ENCODE measurements at regions not wholly inside any gene's neighbourhood (a gene's known extent, or its start where the extent isn't known, plus 50 kb on each side); places are given as distances from the start of the nearest gene placed in this dataset.
A peak's percentile ranks its signal among the peaks of the same experiment; 100 is the strongest.
"Not testable (repeated sequence)": the region's sequence is repeated elsewhere in the genome, so short reads cannot be mapped to it uniquely, and the experiment has no call there.

GRCh38 chr4:118447397-118447796 is 94.6 kb upstream of the PRSS12 start:
- H3K4me1 ChIP-seq; H3K27me3 ChIP-seq (ENCODE audit: low read depth); DNase-seq; intact Hi-C loops (cut with DNase I); H3K9me3 ChIP-seq; H3K36me3 ChIP-seq; ATAC-seq; H3K4me3 ChIP-seq; H3K27ac ChIP-seq: not testable (repeated sequence)

GRCh38 chr4:118454857-118455256 is 102.1 kb upstream of the PRSS12 start:
- DNase-seq; intact Hi-C loops (cut with DNase I): not testable (repeated sequence)

GRCh38 chr4:118461435-118461834 is 108.6 kb upstream of the PRSS12 start:
- not testable (repeated sequence) for H3K9me3 ChIP-seq, ATAC-seq, DNase-seq

More at GRCh38 chr4:118454857-118455256, 102.1 kb upstream of the PRSS12 start:
- not testable (repeated sequence) for H3K27me3 ChIP-seq (ENCODE audit: low read depth); H3K4me3 ChIP-seq; H3K36me3 ChIP-seq; H3K9me3 ChIP-seq; H3K4me1 ChIP-seq; H3K27ac ChIP-seq
- peak; percentile 18 to 46 for ATAC-seq

GRCh38 chr4:118465831-118466230 is 113.0 kb upstream of the PRSS12 start:
- H3K27ac ChIP-seq; H3K27me3 ChIP-seq (ENCODE audit: low read depth); intact Hi-C loops (cut with DNase I); H3K4me1 ChIP-seq; H3K9me3 ChIP-seq; DNase-seq; H3K36me3 ChIP-seq; H3K4me3 ChIP-seq; ATAC-seq: not testable (repeated sequence)

More at GRCh38 chr4:118461435-118461834, 108.6 kb upstream of the PRSS12 start:
- H3K27me3 ChIP-seq (ENCODE audit: low read depth); H3K27ac ChIP-seq; H3K36me3 ChIP-seq; intact Hi-C loops (cut with DNase I); H3K4me3 ChIP-seq; H3K4me1 ChIP-seq: not testable (repeated sequence)

GRCh38 chr4:118474001-118474626 is 121.3 kb upstream of the PRSS12 start:
- H3K36me3 ChIP-seq; H3K27ac ChIP-seq; ATAC-seq; H3K4me3 ChIP-seq; H3K9me3 ChIP-seq; H3K4me1 ChIP-seq; DNase-seq; intact Hi-C loops (cut with DNase I); H3K27me3 ChIP-seq (ENCODE audit: low read depth): not testable (repeated sequence)

GRCh38 chr4:118474771-118475170 is 122.0 kb upstream of the PRSS12 start:
- DNase-seq; H3K36me3 ChIP-seq; H3K4me1 ChIP-seq; H3K27me3 ChIP-seq (ENCODE audit: low read depth); H3K27ac ChIP-seq; ATAC-seq; H3K9me3 ChIP-seq; H3K4me3 ChIP-seq; intact Hi-C loops (cut with DNase I): not testable (repeated sequence)

GRCh38 chr4:118475901-118476300 is 123.1 kb upstream of the PRSS12 start:
- ATAC-seq; intact Hi-C loops (cut with DNase I); DNase-seq; H3K27me3 ChIP-seq (ENCODE audit: low read depth); H3K9me3 ChIP-seq; H3K4me3 ChIP-seq; H3K27ac ChIP-seq; H3K36me3 ChIP-seq; H3K4me1 ChIP-seq: not testable (repeated sequence)

- H3K36me3 ChIP-seq; H3K27ac ChIP-seq; H3K4me1 ChIP-seq; ATAC-seq; H3K9me3 ChIP-seq; H3K27me3 ChIP-seq (ENCODE audit: low read depth); intact Hi-C loops (cut with DNase I); DNase-seq; H3K4me3 ChIP-seq: not testable (repeated sequence)
These were observed 125.0 kb upstream of the PRSS12 start for GRCh38 chr4:118477826-118478225.

- H3K27me3 ChIP-seq (ENCODE audit: low read depth); H3K9me3 ChIP-seq; H3K36me3 ChIP-seq; intact Hi-C loops (cut with DNase I); H3K27ac ChIP-seq; H3K4me3 ChIP-seq; H3K4me1 ChIP-seq; DNase-seq; ATAC-seq: not testable (repeated sequence)
These were observed 133.1 kb upstream of the PRSS12 start for GRCh38 chr4:118485801-118486314.

- H3K4me1 ChIP-seq; H3K27ac ChIP-seq; H3K36me3 ChIP-seq; H3K9me3 ChIP-seq; H3K4me3 ChIP-seq; DNase-seq; H3K27me3 ChIP-seq (ENCODE audit: low read depth); ATAC-seq; intact Hi-C loops (cut with DNase I): not testable (repeated sequence)
These were observed 140.2 kb upstream of the PRSS12 start for GRCh38 chr4:118492963-118493362.

- H3K27ac ChIP-seq; H3K4me3 ChIP-seq; H3K36me3 ChIP-seq; ATAC-seq; H3K27me3 ChIP-seq (ENCODE audit: low read depth); DNase-seq; intact Hi-C loops (cut with DNase I); H3K4me1 ChIP-seq; H3K9me3 ChIP-seq: not testable (repeated sequence)
These were observed 141.6 kb upstream of the PRSS12 start for GRCh38 chr4:118494437-118494836.

GRCh38 chr4:118502967-118503366 is 150.2 kb upstream of the PRSS12 start:
- DNase-seq; intact Hi-C loops (cut with DNase I); H3K4me1 ChIP-seq; H3K36me3 ChIP-seq; H3K27me3 ChIP-seq (ENCODE audit: low read depth); H3K9me3 ChIP-seq; H3K27ac ChIP-seq; H3K4me3 ChIP-seq: not testable (repeated sequence)
- ATAC-seq = peak in 1 of 2 donors; percentile 12

GRCh38 chr4:118504927-118505326 is 152.1 kb upstream of the PRSS12 start:
- H3K27me3 ChIP-seq (ENCODE audit: low read depth); ATAC-seq; DNase-seq; H3K9me3 ChIP-seq; H3K27ac ChIP-seq; H3K36me3 ChIP-seq; H3K4me3 ChIP-seq; H3K4me1 ChIP-seq; intact Hi-C loops (cut with DNase I): not testable (repeated sequence)

- not testable (repeated sequence) for H3K4me1 ChIP-seq
These were observed 152.7 kb upstream of the PRSS12 start for GRCh38 chr4:118505491-118505890.

More at GRCh38 chr4:118505491-118505890, 152.7 kb upstream of the PRSS12 start:
- H3K9me3 ChIP-seq; H3K27me3 ChIP-seq (ENCODE audit: low read depth); ATAC-seq; intact Hi-C loops (cut with DNase I); H3K36me3 ChIP-seq; H3K27ac ChIP-seq; DNase-seq; H3K4me3 ChIP-seq: not testable (repeated sequence)

Data from lower lobe of right lung (tissue), 2 donors.